ENCODE measurements at regions not wholly inside any gene's neighbourhood (a gene's known extent, or its start where the extent isn't known, plus 50 kb on each side); places are given as distances from the start of the nearest gene placed in this dataset.
"Not testable (repeated sequence)": the region's sequence is repeated elsewhere in the genome, so short reads cannot be mapped to it uniquely, and the experiment has no call there.

- TF ChIP-seq CTCF (conservative IDR thresholded peaks at IDR 0.05; ENCODE audit: low read length); EZH2phosphoT487 (IDR thresholded peaks at IDR 0.05; ENCODE audit: borderline replicate concordance): not testable (repeated sequence)
These were observed 889.1 kb downstream of the NR2F1-AS1 start for GRCh38 chr5:92691955-92692354.

Data from Loucy (cell line).